ENCODE measurements at regions not wholly inside any gene's neighbourhood (a gene's known extent, or its start where the extent isn't known, plus 50 kb on each side); places are given as distances from the start of the nearest gene placed in this dataset.
"Not testable (repeated sequence)": the region's sequence is repeated elsewhere in the genome, so short reads cannot be mapped to it uniquely, and the experiment has no call there.

DNA sequence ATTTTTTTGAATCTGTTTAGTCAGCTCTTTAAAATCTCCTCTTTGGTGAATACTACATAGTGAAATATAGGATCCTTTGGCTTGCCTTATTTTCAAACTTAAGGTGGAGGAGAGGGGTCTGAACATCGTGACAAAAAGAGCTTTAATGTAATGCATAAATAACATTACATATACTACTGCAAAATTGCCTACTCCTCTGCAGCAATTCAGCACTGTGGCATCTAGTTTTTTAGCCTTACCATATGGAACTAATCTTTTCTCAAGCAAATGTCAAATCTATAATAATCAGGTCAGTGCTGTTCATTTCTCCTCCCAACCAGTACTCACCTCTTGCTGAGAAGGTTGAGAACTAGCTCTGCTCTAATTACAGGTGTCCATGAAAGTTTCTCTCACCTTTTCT lies 394.0 kb upstream of the CDIN1 start:
- intact Hi-C loops (cut with DNase I) = no loop called here
- no peak for TF ChIP-seq POLR2A (IDR thresholded peaks at IDR 0.05)
- TF ChIP-seq, protein P1, sequence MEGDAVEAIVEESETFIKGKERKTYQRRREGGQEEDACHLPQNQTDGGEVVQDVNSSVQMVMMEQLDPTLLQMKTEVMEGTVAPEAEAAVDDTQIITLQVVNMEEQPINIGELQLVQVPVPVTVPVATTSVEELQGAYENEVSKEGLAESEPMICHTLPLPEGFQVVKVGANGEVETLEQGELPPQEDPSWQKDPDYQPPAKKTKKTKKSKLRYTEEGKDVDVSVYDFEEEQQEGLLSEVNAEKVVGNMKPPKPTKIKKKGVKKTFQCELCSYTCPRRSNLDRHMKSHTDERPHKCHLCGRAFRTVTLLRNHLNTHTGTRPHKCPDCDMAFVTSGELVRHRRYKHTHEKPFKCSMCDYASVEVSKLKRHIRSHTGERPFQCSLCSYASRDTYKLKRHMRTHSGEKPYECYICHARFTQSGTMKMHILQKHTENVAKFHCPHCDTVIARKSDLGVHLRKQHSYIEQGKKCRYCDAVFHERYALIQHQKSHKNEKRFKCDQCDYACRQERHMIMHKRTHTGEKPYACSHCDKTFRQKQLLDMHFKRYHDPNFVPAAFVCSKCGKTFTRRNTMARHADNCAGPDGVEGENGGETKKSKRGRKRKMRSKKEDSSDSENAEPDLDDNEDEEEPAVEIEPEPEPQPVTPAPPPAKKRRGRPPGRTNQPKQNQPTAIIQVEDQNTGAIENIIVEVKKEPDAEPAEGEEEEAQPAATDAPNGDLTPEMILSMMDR (IDR thresholded peaks at IDR 0.05) = no peak
- WGBS, 2 donors = 50 to 61% methylated on average over 1 of the region's 1 CpG
- H3K36me3 ChIP-seq = no peaks in the 10 kb centered on the region
- DNase-seq = no peak
- no peaks in the 10 kb centered on the region for H3K27me3 ChIP-seq
- no peak overlapping the region for H3K4me3 ChIP-seq
- no peaks in the 10 kb centered on the region for H3K4me1 ChIP-seq
- H3K9me3 ChIP-seq = no peaks in the 10 kb centered on the region
- H3K27ac ChIP-seq = no peak overlapping the region

DNA sequence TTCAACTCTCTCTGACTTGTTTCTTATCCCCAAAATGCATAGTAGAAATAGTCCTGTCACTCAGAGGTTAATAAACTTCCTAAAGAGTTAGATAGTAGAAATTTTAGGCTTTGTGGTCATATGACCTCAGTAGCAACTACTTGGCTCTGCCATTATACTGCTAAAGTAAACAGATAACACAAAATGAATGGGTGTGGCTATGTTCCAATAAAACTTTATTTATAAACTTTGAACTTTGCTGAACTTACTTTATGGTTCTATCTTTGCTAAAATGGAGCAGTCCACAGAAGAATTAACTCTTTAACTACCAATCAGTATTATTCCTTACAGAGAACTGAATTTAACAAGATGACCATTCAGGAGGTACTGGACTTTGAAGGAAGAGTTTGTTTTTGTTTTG lies 393.6 kb upstream of the CDIN1 start:
- Histone ChIP-seq H3K27ac (no peak overlapping the region), H3K4me1 (no peaks in the 10 kb centered on the region), H3K9me3 (no peaks in the 10 kb centered on the region), H3K27me3 (no peaks in the 10 kb centered on the region), H3K4me3 (no peak overlapping the region), H3K36me3 (no peaks in the 10 kb centered on the region)
- no peak for DNase-seq
- TF ChIP-seq, protein P1 (IDR thresholded peaks at IDR 0.05) = no peak
- no peak for TF ChIP-seq POLR2A (IDR thresholded peaks at IDR 0.05)
- intact Hi-C loops (cut with DNase I) = no loop called here

DNA sequence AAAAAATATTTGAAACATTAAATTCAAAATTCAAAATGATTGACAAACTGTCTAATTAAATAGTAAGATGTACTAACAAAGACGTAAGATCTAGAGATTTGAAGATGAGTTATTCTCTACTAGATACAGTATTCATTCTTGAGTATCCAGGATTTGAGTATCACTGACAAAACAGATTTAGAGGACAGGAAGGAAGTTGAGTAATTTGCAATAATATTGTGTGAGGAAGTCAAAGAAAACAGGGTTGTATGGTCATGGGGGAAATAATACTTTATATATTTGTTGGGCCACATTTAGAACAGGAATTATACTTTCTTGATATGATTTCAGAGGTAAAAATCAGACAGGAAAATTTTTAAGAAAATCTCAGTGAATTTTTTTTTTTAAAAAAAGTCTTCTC lies 393.1 kb upstream of the CDIN1 start:
- no peaks in the 10 kb centered on the region for H3K36me3 ChIP-seq
- H3K27ac ChIP-seq = no peak overlapping the region
- no peak for TF ChIP-seq POLR2A (IDR thresholded peaks at IDR 0.05)
- TF ChIP-seq, protein P1 (IDR thresholded peaks at IDR 0.05) = no peak
- no peaks in the 10 kb centered on the region for H3K27me3 ChIP-seq
- no peak for DNase-seq
- H3K4me1 ChIP-seq = no peaks in the 10 kb centered on the region
- no peaks in the 10 kb centered on the region for H3K9me3 ChIP-seq
- intact Hi-C loops (cut with DNase I) = no loop called here
- no peak overlapping the region for H3K4me3 ChIP-seq
- WGBS, 2 donors = 75 to 81% methylated on average over 1 of the region's 1 CpG

DNA sequence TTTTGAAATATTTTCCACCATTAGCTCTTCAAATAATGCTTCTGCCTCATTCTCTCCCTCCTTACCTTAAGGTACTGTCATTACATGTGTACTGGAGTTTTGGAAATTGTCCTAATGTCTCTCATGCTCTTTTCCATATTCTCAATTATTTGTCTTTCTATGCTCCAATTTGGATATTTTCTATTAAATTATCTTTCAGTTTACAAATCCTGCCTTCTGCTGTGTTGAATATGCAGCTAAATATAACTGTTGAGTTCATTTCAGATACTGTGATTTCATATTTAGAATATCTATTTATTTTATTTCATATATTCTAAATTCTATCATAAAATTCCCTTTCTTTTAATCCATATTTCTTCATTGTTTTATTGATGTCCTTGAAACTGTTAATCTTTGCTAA lies 388.0 kb upstream of the CDIN1 start:
- Histone ChIP-seq H3K27me3 (no peaks in the 10 kb centered on the region), H3K36me3 (no peaks in the 10 kb centered on the region), H3K27ac (no peak overlapping the region), H3K9me3 (no peaks in the 10 kb centered on the region), H3K4me1 (no peaks in the 10 kb centered on the region), H3K4me3 (no peak overlapping the region)
- DNase-seq = no peak
- intact Hi-C loops (cut with DNase I) = no loop called here
- TF ChIP-seq POLR2A (IDR thresholded peaks at IDR 0.05) = no peak
- TF ChIP-seq, protein P1 (IDR thresholded peaks at IDR 0.05) = no peak

DNA sequence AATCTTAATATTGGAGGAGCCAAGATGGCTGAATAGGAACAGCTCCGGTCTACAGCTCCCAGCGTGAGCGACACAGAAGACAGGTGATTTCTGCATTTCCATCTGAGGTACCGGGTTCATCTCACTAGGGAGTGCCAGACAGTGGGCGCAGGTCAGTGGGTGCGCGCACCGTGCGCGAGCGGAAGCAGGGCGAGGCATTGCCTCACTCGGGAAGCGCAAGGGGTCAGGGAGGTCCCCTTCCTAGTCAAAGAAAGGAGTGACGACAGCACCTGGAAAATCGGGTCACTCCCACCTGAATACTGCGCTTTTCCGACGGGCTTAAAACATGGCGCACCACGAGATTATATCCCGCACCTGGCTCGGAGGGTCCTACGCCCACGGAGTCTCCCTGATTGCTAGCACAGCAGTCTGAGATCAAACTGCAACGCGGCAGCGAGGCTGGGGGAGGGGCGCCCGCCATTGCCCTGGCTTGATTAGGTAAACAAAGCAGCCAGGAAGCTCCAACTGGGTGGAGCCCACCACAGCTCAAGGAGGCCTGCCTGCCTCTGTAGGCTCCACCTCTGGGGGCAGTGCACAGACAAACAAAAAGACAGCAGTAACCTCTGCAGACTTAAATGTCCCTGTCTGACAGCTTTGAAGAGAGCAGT lies 383.9 kb upstream of the CDIN1 start:
- H3K4me1 ChIP-seq; DNase-seq; H3K9me3 ChIP-seq; H3K27ac ChIP-seq; intact Hi-C loops (cut with DNase I); H3K4me3 ChIP-seq; H3K36me3 ChIP-seq; H3K27me3 ChIP-seq: not testable (repeated sequence)
- WGBS, 2 donors = 92 to 93% methylated on average over 14 to 18 of the region's 30 CpGs

All from esophagus squamous epithelium (tissue), 5 donors.